ENCODE measurements at regions not wholly inside any gene's neighbourhood (a gene's known extent, or its start where the extent isn't known, plus 50 kb on each side); places are given as distances from the start of the nearest gene placed in this dataset.
"Not testable (repeated sequence)": the region's sequence is repeated elsewhere in the genome, so short reads cannot be mapped to it uniquely, and the experiment has no call there.

DNA sequence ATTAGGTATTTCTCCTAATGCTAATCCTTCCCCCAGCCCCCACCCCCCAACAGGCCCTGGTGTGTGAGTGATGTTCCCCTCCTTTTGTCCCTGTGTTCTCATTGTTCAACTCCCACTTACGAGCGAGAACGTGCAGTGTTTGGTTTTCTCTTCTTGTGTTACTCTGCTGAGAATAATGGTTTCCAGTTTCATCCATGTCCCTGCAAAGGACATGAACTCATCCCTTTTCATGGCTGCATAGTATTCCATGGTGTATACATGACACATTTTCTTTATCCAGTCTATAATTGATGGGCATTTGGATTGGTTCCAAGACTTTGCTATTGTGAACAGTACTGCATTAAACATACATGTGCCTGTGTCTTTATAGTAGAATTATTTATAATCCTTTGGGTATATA is 138.9 kb upstream of the TMEM229A start:
- TF ChIP-seq, protein P1, sequence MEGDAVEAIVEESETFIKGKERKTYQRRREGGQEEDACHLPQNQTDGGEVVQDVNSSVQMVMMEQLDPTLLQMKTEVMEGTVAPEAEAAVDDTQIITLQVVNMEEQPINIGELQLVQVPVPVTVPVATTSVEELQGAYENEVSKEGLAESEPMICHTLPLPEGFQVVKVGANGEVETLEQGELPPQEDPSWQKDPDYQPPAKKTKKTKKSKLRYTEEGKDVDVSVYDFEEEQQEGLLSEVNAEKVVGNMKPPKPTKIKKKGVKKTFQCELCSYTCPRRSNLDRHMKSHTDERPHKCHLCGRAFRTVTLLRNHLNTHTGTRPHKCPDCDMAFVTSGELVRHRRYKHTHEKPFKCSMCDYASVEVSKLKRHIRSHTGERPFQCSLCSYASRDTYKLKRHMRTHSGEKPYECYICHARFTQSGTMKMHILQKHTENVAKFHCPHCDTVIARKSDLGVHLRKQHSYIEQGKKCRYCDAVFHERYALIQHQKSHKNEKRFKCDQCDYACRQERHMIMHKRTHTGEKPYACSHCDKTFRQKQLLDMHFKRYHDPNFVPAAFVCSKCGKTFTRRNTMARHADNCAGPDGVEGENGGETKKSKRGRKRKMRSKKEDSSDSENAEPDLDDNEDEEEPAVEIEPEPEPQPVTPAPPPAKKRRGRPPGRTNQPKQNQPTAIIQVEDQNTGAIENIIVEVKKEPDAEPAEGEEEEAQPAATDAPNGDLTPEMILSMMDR (IDR thresholded peaks at IDR 0.05), result not testable (repeated sequence)
- not testable (repeated sequence) for TF ChIP-seq POLR2A (IDR thresholded peaks at IDR 0.05)

Measured in ovary (tissue), 3 donors.